ENCODE measurements at regions not wholly inside any gene's neighbourhood (a gene's known extent, or its start where the extent isn't known, plus 50 kb on each side); places are given as distances from the start of the nearest gene placed in this dataset.

- H3K4me1 ChIP-seq (ENCODE audit: control insufficient read depth, insufficient read depth, low read length), result peaks cover 6% of the 10 kb centered on the region
- no peaks in the 10 kb centered on the region for H3K36me3 ChIP-seq (ENCODE audit: control insufficient read depth, insufficient read depth, low read length)
- H3K4me3 ChIP-seq (ENCODE audit: low read length), result no peak overlapping the region
- no peaks in the 10 kb centered on the region for H3K9me3 ChIP-seq (ENCODE audit: control insufficient read depth, low read depth, low read length)
- no peak overlapping the region for H3K27ac ChIP-seq (ENCODE audit: low read length)
- no CpG with 5 or more reads among the region's 1 CpG for WGBS (ENCODE audit: insufficient coverage, low lambda C conversion rate)
- DNase-seq, result no peak
- H3K27me3 ChIP-seq (ENCODE audit: control insufficient read depth, insufficient read depth, low read length), result no peaks in the 10 kb centered on the region
These were observed 82.4 kb upstream of the SLC38A2 start for GRCh38 chr12:46454981-46455380.

DNA sequence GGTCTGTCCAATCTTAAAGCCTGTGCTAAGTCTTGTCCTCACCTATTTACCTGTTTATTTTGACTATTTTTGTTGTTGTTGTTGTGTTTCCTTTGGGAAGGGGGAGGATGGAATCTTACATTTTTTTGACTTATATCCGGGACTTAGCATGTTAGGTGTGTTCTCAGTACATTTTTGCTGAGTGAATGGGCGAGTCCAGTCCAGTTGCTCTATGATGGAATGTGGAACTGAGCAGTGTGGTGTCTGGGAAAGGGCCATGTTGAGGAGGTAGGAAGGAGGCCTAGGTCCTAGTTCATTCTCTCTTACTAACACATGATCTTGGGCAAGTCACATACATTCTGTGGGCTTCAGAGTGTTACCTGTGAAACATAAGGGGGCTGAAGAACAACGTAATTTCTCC, 80.9 kb upstream of the SLC38A2 start:
- whole genome bisulfite sequencing (ENCODE audit: insufficient coverage, low lambda C conversion rate), result no CpG with 5 or more reads among the region's 3 CpGs
- Histone ChIP-seq H3K4me1 (ENCODE audit: control insufficient read depth, insufficient read depth, low read length) (peaks cover 6% of the 10 kb centered on the region), H3K27ac (ENCODE audit: low read length) (no peak overlapping the region), H3K36me3 (ENCODE audit: control insufficient read depth, insufficient read depth, low read length) (no peaks in the 10 kb centered on the region), H3K27me3 (ENCODE audit: control insufficient read depth, insufficient read depth, low read length) (no peaks in the 10 kb centered on the region), H3K9me3 (ENCODE audit: control insufficient read depth, low read depth, low read length) (no peaks in the 10 kb centered on the region), H3K4me3 (ENCODE audit: low read length) (no peak overlapping the region)
- DNase-seq, result no peak

DNA sequence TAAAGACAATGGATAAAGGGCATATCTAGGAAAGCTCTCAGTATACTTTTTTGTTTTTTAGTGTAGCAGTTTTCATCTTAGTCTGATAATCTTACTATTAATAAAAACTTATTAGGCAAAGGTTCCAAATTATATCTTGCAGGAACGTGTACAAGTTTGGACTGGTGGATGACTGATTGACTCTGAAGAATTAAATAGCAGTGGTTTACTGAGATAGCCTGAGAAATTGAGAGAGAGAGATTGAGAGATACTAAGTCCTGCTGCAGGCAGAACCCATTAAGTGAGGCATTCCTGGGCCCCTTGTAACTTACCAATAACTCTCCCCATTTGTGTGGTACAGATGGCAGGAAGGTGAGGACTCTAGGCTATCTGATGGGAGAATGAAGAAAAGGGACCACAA, 80.2 kb upstream of the SLC38A2 start:
- H3K9me3 ChIP-seq (ENCODE audit: control insufficient read depth, low read depth, low read length), result no peaks in the 10 kb centered on the region
- no peak overlapping the region for H3K27ac ChIP-seq (ENCODE audit: low read length)
- H3K36me3 ChIP-seq (ENCODE audit: control insufficient read depth, insufficient read depth, low read length), result no peaks in the 10 kb centered on the region
- no peaks in the 10 kb centered on the region for H3K27me3 ChIP-seq (ENCODE audit: control insufficient read depth, insufficient read depth, low read length)
- no CpG with 5 or more reads among the region's 1 CpG for WGBS (ENCODE audit: insufficient coverage, low lambda C conversion rate)
- no peak for DNase-seq
- peaks cover 6% of the 10 kb centered on the region for H3K4me1 ChIP-seq (ENCODE audit: control insufficient read depth, insufficient read depth, low read length)
- H3K4me3 ChIP-seq (ENCODE audit: low read length), result no peak overlapping the region

GRCh38 chr12:46452061-46452615, 79.6 kb upstream of the SLC38A2 start:
- H3K9me3 ChIP-seq (ENCODE audit: control insufficient read depth, low read depth, low read length), result no peaks in the 10 kb centered on the region
- WGBS (ENCODE audit: insufficient coverage, low lambda C conversion rate), result 60% methylated on average over 1 of the region's 3 CpGs
- H3K4me3 ChIP-seq (ENCODE audit: low read length), result no peak overlapping the region
- H3K27ac ChIP-seq (ENCODE audit: low read length), result no peak overlapping the region
- H3K36me3 ChIP-seq (ENCODE audit: control insufficient read depth, insufficient read depth, low read length), result no peaks in the 10 kb centered on the region
- H3K27me3 ChIP-seq (ENCODE audit: control insufficient read depth, insufficient read depth, low read length), result no peaks in the 10 kb centered on the region
- DNase-seq, result no peak
- H3K4me1 ChIP-seq (ENCODE audit: control insufficient read depth, insufficient read depth, low read length), result peaks cover 6% of the 10 kb centered on the region

- Histone ChIP-seq H3K4me3 (ENCODE audit: low read length) (no peak overlapping the region), H3K27ac (ENCODE audit: low read length) (no peak overlapping the region), H3K4me1 (ENCODE audit: control insufficient read depth, insufficient read depth, low read length) (peaks cover 6% of the 10 kb centered on the region), H3K36me3 (ENCODE audit: control insufficient read depth, insufficient read depth, low read length) (no peaks in the 10 kb centered on the region), H3K27me3 (ENCODE audit: control insufficient read depth, insufficient read depth, low read length) (no peaks in the 10 kb centered on the region), H3K9me3 (ENCODE audit: control insufficient read depth, low read depth, low read length) (no peaks in the 10 kb centered on the region)
- DNase-seq, result no peak
- WGBS (ENCODE audit: insufficient coverage, low lambda C conversion rate), result 52% methylated on average over 3 of the region's 5 CpGs
These were observed 78.9 kb upstream of the SLC38A2 start for GRCh38 chr12:46451276-46452021.

GRCh38 chr12:46450279-46450748, 77.7 kb upstream of the SLC38A2 start:
- Histone ChIP-seq H3K27ac (ENCODE audit: low read length) (no peak overlapping the region), H3K4me3 (ENCODE audit: low read length) (no peak overlapping the region), H3K27me3 (ENCODE audit: control insufficient read depth, insufficient read depth, low read length) (no peaks in the 10 kb centered on the region), H3K36me3 (ENCODE audit: control insufficient read depth, insufficient read depth, low read length) (no peaks in the 10 kb centered on the region), H3K4me1 (ENCODE audit: control insufficient read depth, insufficient read depth, low read length) (peaks cover 6% of the 10 kb centered on the region), H3K9me3 (ENCODE audit: control insufficient read depth, low read depth, low read length) (no peaks in the 10 kb centered on the region)
- peak in 1 of 2 donors; percentile 71 for DNase-seq
- WGBS (ENCODE audit: insufficient coverage, low lambda C conversion rate), result no CpG with 5 or more reads among the region's 1 CpG

- no peaks in the 10 kb centered on the region for H3K9me3 ChIP-seq (ENCODE audit: control insufficient read depth, low read depth, low read length)
- WGBS (ENCODE audit: insufficient coverage, low lambda C conversion rate), result no CpG with 5 or more reads among the region's 2 CpGs
- H3K27ac ChIP-seq (ENCODE audit: low read length), result no peak overlapping the region
- no peak for DNase-seq
- no peak overlapping the region for H3K4me3 ChIP-seq (ENCODE audit: low read length)
- H3K36me3 ChIP-seq (ENCODE audit: control insufficient read depth, insufficient read depth, low read length), result no peaks in the 10 kb centered on the region
- H3K27me3 ChIP-seq (ENCODE audit: control insufficient read depth, insufficient read depth, low read length), result no peaks in the 10 kb centered on the region
- peaks cover 6% of the 10 kb centered on the region for H3K4me1 ChIP-seq (ENCODE audit: control insufficient read depth, insufficient read depth, low read length)
These were observed 77.3 kb upstream of the SLC38A2 start for GRCh38 chr12:46449856-46450255.

DNA sequence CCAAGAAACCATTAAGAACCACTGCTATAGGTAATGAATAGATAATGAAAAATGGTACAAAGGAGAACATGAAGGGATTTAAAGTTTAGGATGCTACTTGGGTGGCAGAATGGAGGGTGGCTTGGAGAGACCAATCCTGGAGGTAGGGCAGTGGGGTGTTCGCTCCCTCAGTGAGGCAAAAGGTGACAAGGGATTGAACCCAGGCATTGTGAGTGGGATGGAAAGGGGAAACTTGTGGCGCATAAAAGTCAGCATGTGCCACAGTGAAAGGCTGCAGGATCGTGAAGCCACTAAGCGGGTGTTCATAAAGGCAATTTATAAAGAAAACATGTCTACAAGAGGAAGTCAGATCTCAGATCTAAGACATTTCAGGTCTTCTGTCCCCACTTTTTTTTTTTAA, 76.7 kb upstream of the SLC38A2 start:
- peaks cover 6% of the 10 kb centered on the region for H3K4me1 ChIP-seq (ENCODE audit: control insufficient read depth, insufficient read depth, low read length)
- DNase-seq, result no peak
- WGBS (ENCODE audit: insufficient coverage, low lambda C conversion rate), result 100% methylated on average over 2 of the region's 4 CpGs
- H3K27me3 ChIP-seq (ENCODE audit: control insufficient read depth, insufficient read depth, low read length), result no peaks in the 10 kb centered on the region
- no peak overlapping the region for H3K27ac ChIP-seq (ENCODE audit: low read length)
- no peak overlapping the region for H3K4me3 ChIP-seq (ENCODE audit: low read length)
- no peaks in the 10 kb centered on the region for H3K9me3 ChIP-seq (ENCODE audit: control insufficient read depth, low read depth, low read length)
- H3K36me3 ChIP-seq (ENCODE audit: control insufficient read depth, insufficient read depth, low read length), result no peaks in the 10 kb centered on the region

- Histone ChIP-seq H3K4me3 (ENCODE audit: low read length) (no peak overlapping the region), H3K4me1 (ENCODE audit: control insufficient read depth, insufficient read depth, low read length) (peaks cover 6% of the 10 kb centered on the region), H3K36me3 (ENCODE audit: control insufficient read depth, insufficient read depth, low read length) (no peaks in the 10 kb centered on the region), H3K27ac (ENCODE audit: low read length) (no peak overlapping the region), H3K27me3 (ENCODE audit: control insufficient read depth, insufficient read depth, low read length) (no peaks in the 10 kb centered on the region), H3K9me3 (ENCODE audit: control insufficient read depth, low read depth, low read length) (no peaks in the 10 kb centered on the region)
- 72% methylated on average over 2 of the region's 2 CpGs for WGBS (ENCODE audit: insufficient coverage, low lambda C conversion rate)
- DNase-seq, result no peak
These were observed 74.1 kb upstream of the SLC38A2 start for GRCh38 chr12:46446645-46447044.

DNA sequence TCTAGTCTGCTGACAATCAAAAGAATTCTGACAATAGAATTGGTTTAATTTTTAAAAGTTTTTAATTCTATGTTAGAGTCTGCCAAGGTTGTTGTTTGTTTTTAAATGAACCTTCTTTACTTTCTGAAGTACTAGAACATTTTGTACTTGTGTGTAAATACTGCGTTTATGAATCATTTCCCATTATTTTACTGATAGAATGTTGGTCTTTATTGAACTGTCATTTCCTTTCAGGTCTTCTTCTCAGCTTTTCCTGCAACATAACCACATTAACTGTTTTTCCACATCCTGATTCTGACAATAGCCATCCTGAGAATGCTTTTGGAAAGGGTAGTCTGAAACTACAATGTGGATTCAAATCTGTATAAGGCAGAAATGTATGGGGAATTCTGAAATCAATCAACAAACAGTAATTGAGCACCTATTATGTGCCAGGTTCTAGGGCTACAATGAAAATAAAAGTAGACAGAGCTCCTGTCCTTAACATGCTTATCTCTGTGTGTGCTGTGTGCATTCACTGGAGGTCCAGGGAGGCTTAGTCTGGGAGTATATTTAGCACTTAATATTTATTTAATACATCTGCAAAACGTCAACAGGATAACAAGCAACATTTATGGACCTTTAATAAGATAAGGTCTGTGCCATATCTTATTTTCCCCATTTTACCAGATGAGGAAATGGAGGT, 73.1 kb upstream of the SLC38A2 start:
- Histone ChIP-seq H3K4me3 (ENCODE audit: low read length) (no peak overlapping the region), H3K27ac (ENCODE audit: low read length) (no peak overlapping the region), H3K9me3 (ENCODE audit: control insufficient read depth, low read depth, low read length) (no peaks in the 10 kb centered on the region), H3K4me1 (ENCODE audit: control insufficient read depth, insufficient read depth, low read length) (peaks cover 6% of the 10 kb centered on the region), H3K36me3 (ENCODE audit: control insufficient read depth, insufficient read depth, low read length) (no peaks in the 10 kb centered on the region), H3K27me3 (ENCODE audit: control insufficient read depth, insufficient read depth, low read length) (no peaks in the 10 kb centered on the region)
- WGBS (ENCODE audit: insufficient coverage, low lambda C conversion rate), result 20% methylated on average over 2 of the region's 2 CpGs
- DNase-seq, result no peak

Data from large intestine (tissue), 3 donors.